Hepatocyte (in vitro differentiated cells): ENCODE measurements at regions not wholly inside any gene's neighbourhood (a gene's known extent, or its start where the extent isn't known, plus 50 kb on each side); places are given as distances from the start of the nearest gene placed in this dataset.

Source experiments
- EZH2 ChIP-seq: fragments of 200-600 bp; sonication (generic); IDR thresholded peaks from 2 replicates; pipeline ENCODE4 v1.6.1; 2016; ENCODE audit warnings: antibody characterized with exemption, mild to moderate bottlenecking, borderline replicate concordance
- EZH2phosphoT487 ChIP-seq: fragments of 200-600 bp; sonication (generic); IDR thresholded peaks from one replicate; pipeline ENCODE4 v1.6.1; 2018; ENCODE audit warnings: antibody characterized with exemption, mild to moderate bottlenecking, low read depth, moderate library complexity; ENCODE audit not compliant: unreplicated experiment, severe bottlenecking
- TF ChIP-seq, protein P1 (sequence below): fragments of 200-600 bp; sonication (generic); IDR thresholded peaks from 2 replicates; pipeline ENCODE4 v1.5.1; 2016; ENCODE audit warnings: antibody characterized with exemption, mild to moderate bottlenecking; ENCODE audit not compliant: poor library complexity

GRCh38 chr6:44576132-44576631 lies 188.7 kb downstream of the CDC5L start:
- TF ChIP-seq, protein P1, sequence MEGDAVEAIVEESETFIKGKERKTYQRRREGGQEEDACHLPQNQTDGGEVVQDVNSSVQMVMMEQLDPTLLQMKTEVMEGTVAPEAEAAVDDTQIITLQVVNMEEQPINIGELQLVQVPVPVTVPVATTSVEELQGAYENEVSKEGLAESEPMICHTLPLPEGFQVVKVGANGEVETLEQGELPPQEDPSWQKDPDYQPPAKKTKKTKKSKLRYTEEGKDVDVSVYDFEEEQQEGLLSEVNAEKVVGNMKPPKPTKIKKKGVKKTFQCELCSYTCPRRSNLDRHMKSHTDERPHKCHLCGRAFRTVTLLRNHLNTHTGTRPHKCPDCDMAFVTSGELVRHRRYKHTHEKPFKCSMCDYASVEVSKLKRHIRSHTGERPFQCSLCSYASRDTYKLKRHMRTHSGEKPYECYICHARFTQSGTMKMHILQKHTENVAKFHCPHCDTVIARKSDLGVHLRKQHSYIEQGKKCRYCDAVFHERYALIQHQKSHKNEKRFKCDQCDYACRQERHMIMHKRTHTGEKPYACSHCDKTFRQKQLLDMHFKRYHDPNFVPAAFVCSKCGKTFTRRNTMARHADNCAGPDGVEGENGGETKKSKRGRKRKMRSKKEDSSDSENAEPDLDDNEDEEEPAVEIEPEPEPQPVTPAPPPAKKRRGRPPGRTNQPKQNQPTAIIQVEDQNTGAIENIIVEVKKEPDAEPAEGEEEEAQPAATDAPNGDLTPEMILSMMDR, result no peak
- TF ChIP-seq EZH2 (no peak), EZH2phosphoT487 (no peak)
